CD4-positive, alpha-beta T cell treated with Interferon gamma for 1 hour (primary cell): ENCODE measurements at regions not wholly inside any gene's neighbourhood (a gene's known extent, or its start where the extent isn't known, plus 50 kb on each side); places are given as distances from the start of the nearest gene placed in this dataset.

Experiments
- DNase-seq: peaks from one replicate; pipeline ENCODE4 v3.0.0-alpha.2; 2020

DNA sequence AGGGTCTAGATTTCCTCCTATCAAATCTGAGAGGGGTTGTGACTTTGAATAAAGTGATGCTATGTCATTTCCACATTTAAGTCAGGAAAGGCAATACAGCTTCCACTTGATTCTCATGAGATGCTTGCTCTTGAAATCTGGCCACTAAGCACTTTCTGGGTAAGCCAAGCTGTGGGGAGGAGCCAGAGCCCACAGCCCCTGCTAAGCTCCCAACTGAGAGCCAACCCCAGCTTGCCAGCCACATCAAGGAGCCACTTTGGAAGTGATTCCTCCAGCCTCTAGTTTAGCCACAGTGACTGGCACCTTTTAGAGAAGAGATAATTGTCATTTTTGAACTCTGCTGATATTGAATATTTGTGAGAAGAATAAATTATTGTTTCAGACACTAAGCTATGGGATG lies 1441.5 kb upstream of the IGFBP7 start:
- no peak for DNase-seq

DNA sequence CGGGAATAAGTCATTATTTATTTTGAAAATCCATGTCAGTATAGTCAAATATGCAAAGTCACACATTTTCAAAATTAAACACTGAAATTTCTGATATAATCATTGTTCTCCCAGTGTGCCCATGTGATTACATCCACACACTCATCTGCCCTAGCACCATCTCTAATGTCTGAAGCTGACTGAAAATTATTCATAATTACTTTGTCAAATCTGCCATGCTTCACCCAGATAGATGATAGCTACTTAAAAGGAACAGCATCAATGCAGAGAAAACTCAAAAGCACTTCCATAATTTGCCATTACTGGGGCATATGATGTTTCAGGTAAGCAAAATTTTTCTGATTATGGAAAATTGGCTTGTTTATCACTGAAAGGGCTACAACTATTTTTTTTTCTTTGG lies 1433.3 kb upstream of the IGFBP7 start:
- no peak for DNase-seq

- no peak for DNase-seq
Measured at GRCh38 chr4:58541926-58542325, 1431.7 kb upstream of the IGFBP7 start.

DNA sequence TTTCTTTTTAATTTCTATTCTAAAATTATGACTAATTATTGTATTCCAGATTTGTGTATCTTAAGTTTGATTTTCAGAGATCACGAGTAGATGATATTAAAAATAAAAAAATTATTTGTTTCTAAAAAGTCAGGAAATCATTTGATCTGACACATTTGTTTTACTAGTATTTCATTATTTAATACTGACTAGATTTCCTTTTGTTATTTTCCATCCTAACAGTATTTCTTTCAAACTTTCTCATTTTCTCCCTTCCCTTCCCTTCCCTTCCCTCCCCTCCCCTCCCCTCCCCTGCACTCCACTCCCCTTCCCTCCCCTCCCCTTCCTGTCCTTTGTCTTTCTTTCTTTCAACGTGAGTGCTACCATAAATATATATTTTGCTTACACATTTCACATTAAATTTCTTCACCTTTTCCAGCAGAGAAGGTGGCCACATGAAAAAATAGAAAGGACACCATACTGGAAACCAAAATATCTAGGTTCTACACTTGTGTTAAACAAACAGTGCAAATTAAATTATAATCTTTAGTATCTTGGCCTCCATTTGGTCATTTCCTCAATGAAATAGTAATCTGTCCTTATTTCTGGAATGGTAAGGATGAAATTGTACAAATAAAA lies 1412.7 kb upstream of the IGFBP7 start:
- no peak for DNase-seq

- no peak for DNase-seq
Measured at GRCh38 chr4:58515226-58515625, 1405.0 kb upstream of the IGFBP7 start.

GRCh38 chr4:58514299-58514698 lies 1404.1 kb upstream of the IGFBP7 start:
- DNase-seq: no peak

DNA sequence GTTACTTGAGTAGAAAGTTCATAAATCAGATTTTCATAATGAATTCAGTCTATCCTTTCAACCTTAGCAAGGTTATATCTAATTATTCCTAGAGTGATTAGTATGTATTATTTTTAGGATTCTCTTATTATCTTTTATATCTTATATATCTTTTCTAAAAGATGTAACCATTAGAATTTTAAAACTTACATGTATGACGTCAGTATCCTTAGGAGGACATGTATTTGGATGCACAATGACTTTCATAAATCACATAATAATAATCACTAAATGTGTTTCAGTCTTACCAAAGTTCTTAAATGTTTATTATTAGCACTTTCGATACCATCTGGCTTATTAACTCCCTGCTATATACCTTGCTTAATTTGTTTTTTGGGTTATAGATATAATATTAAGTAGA lies 1400.5 kb upstream of the IGFBP7 start:
- no peak for DNase-seq

- DNase-seq: no peak
Measured at GRCh38 chr4:58507079-58507478, 1396.9 kb upstream of the IGFBP7 start.

DNA sequence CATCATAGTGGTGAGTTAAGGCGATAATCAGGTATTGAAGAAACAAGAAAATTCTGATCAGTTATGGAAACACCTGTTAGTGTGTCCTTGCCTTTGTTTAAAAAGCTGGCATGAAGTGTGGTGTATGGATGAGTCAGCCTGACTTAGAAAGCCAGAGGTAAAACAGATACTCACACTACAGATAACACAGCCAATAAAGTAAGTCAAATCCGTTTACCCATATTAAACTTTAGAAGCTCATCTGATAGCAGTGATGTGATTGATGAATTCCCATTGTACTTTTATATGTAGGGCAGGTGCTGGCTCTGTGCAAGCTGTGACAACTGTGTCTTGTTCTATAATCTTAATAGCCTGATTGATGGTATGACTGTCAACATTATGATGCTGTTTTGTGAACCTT lies 1392.7 kb upstream of the IGFBP7 start:
- DNase-seq: no peak

- DNase-seq: no peak
Measured at GRCh38 chr4:58499182-58499581, 1389.0 kb upstream of the IGFBP7 start.

- no peak for DNase-seq
Measured at GRCh38 chr4:58491620-58492019, 1381.4 kb upstream of the IGFBP7 start.

- DNase-seq: no peak
Measured at GRCh38 chr4:58477950-58478349, 1367.8 kb upstream of the IGFBP7 start.

GRCh38 chr4:58477513-58477912 lies 1367.3 kb upstream of the IGFBP7 start:
- DNase-seq: no peak

- no peak for DNase-seq
Measured at GRCh38 chr4:58475097-58475496, 1364.9 kb upstream of the IGFBP7 start.

DNA sequence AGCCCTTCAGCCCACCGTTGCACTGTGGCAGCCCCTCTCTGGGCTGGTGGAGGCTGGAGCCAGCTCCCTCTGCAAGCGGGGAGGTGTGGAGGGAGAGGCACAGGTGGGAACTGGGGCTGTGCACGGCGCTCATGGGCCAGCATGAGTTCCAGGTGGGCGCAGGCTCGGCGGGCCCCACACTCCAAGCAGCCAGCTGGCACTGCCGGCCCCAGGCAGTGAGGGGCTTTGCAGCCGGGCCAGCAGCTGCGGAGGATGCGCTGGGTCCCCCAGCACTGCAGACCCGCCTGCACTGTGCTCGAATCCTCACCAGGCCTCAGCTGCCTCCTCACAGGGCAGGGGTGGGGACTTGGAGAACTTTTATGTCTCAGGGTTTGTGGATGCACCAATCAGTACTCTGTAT lies 1354.8 kb upstream of the IGFBP7 start:
- DNase-seq: no peak

GRCh38 chr4:58456727-58457384 lies 1346.7 kb upstream of the IGFBP7 start:
- no peak for DNase-seq

- no peak for DNase-seq
Measured at GRCh38 chr4:58453956-58454355, 1343.8 kb upstream of the IGFBP7 start.

GRCh38 chr4:58451707-58452106 lies 1341.5 kb upstream of the IGFBP7 start:
- DNase-seq: no peak

DNA sequence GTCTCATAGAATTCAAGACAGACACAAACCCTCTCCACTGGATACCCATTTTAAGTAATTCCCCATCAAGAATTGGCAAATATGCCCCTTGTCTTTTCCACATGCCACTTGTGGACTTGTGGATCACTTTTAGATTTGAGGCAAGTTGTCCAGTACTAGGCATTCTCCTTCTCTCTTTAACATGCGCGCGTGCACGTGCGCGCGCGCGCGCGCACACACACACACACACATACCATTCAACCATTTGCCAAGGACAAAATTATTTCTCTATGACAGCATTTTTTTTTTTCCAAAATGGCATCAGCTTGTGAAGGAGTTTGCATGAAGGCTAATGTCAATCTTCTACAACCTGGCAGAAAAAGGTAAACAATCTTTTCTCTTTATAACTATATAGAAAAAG lies 1325.7 kb upstream of the IGFBP7 start:
- DNase-seq: no peak

DNA sequence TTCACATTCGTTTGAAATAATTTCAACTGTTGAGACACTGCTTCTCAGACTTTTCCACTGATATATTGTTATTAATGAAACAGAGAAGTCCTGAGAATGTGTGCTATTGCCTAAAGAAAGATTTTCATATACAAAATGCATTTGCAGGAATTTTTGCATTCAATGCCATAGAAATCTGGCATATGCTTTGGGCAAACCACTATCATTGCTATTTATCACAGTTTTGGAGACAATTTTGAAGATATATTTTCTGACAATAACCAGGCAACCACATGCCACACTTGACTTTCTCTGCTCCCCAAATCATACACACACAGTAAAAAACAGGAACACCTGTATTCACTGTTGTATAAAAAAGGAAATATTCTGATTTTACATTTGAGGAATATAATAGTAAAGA lies 1303.7 kb upstream of the IGFBP7 start:
- DNase-seq: no peak

- no peak for DNase-seq
Measured at GRCh38 chr4:58411904-58412303, 1301.7 kb upstream of the IGFBP7 start.

GRCh38 chr4:58406762-58407161 lies 1296.6 kb upstream of the IGFBP7 start:
- no peak for DNase-seq

DNA sequence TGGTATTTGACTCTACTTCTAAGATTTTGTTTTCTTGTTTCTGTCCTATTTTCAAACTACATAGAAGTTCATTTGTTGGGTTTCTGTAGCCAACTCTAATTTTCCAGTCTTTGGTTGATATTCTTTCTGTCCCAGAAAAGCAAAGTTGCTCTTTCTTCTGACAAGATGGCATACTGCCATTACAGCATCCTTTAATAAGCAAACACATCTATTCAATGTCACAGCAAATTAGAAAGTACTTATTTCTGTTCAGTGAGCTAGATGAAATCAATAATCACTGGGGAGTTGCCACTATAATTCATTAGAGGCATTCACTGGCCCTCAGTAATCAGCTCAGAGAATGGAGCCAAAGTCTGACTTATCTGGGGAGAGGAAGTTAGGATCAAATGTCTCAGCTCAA lies 1258.0 kb upstream of the IGFBP7 start:
- no peak for DNase-seq

DNA sequence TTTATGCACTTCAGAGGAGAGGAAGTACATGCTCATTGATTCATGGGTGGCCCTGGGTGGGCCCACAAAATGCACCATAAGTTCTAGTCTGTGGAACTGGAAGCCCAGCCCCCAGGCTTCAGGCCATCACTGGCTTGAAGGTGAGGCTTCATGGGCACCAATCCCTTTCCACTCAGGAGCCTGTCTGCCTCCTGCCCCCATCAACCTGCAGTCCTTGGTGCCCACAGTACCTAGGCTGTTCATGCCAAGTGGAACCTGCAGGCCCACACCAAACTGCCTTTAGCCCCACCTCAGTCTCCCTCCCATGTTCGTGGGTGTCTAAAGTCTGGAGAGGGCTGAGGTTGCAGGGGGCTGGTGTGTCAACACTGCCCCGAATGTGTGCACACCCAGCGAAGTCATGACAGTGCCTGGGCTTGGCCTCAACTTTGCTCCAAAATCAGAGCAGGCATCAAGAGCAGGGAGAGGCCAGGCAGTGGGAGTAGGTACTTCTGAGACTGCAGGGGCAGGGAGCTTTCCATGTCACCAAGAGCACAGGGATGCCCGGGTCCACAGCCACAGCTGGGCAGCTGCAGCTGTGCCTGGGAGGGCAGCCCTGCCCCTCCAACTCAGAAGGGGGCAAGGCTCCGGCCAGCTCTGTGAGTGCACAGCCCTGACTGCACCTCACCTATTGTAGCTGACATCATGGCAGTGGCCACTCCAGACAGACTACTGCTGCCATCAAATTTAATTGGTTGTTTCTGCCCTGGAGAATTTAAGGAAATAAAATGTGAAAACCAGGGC lies 1250.4 kb upstream of the IGFBP7 start:
- no peak for DNase-seq
